Esophagus squamous epithelium (tissue), 4 donors: ENCODE measurements at regions not wholly inside any gene's neighbourhood (a gene's known extent, or its start where the extent isn't known, plus 50 kb on each side); places are given as distances from the start of the nearest gene placed in this dataset.

Source experiments
- CTCF ChIP-seq, 6 experiments: fragments of 450-650 bp in 4 of 6; fragments of 200-600 bp in 2 of 6; sonication (generic) in 2 of 6; IDR thresholded peaks; one replicate each; pipeline ENCODE4 v1.5.1; 2016 to 2019; ENCODE audit warnings: antibody characterized with exemption in 6 of 6, mild to moderate bottlenecking in 4 of 6, moderate library complexity in 4 of 6
- POLR2A ChIP-seq, 4 donors: fragments of 450-650 bp; IDR thresholded peaks; one replicate each; pipeline ENCODE4 v1.6.1; 2017; ENCODE audit warnings: antibody characterized with exemption in 4 of 4, mild to moderate bottlenecking in 4 of 4, moderate library complexity in 3 of 4

GRCh38 chr5:125868036-125868435, 555.2 kb upstream of the GRAMD2B start:
- TF ChIP-seq CTCF (IDR thresholded peaks at IDR 0.05): no peak
- TF ChIP-seq POLR2A (IDR thresholded peaks at IDR 0.05): no peak
